OCI-LY7 (cell line): ENCODE measurements at regions not wholly inside any gene's neighbourhood (a gene's known extent, or its start where the extent isn't known, plus 50 kb on each side); places are given as distances from the start of the nearest gene placed in this dataset.

Source experiments
- BruUV-seq: library from RNA; stranded (reverse); fragments of 400-500 nt; replicated peaks from 2 replicates; lab custom pipeline; 2021; lab: Mats Ljungman, UMichigan
- CTCF ChIA-PET: fragments of 300-600 bp; sonication (Branson Sonifier 250); formaldehyde crosslinking; loops from one replicate; lab custom pipeline; 2022; ENCODE audit warnings: antibody characterized with exemption; ENCODE audit not compliant: unreplicated experiment; lab: Charles Lee
- POLR2A ChIA-PET: fragments of 300-600 bp; sonication (Branson Sonifier 250); formaldehyde crosslinking; loops from one replicate; lab custom pipeline; 2022; ENCODE audit warnings: antibody characterized with exemption; lab: Charles Lee
- DNase-seq: peaks from one replicate; pipeline ENCODE4 v3.0.0-alpha.2; 2015; ENCODE audit warnings: low spot score
- H2AFZ ChIP-seq: fragments of 200-600 bp; sonication (generic), shearing (Covaris generic); 2 replicates; pipeline ENCODE4 v1.6.1; 2014; ENCODE audit warnings: mild to moderate bottlenecking, antibody characterized with exemption, low read length, moderate library complexity
- H3K27ac ChIP-seq: fragments of 200-600 bp; sonication (generic); 2 replicates; pipeline ENCODE4 v1.5.1; 2014; ENCODE audit warnings: mixed run types, low read depth, mild to moderate bottlenecking, moderate library complexity, low read length, inconsistent platforms; ENCODE audit not compliant: poor library complexity, severe bottlenecking
- H3K36me3 ChIP-seq: fragments of 200-600 bp; sonication (generic); 2 replicates; pipeline ENCODE4 v1.6.1; 2014; ENCODE audit warnings: mild to moderate bottlenecking, antibody characterized with exemption, low read length, moderate library complexity, mixed read lengths; ENCODE audit not compliant: insufficient read depth
- H3K4me1 ChIP-seq: fragments of 200-600 bp; sonication (generic); 2 replicates; pipeline ENCODE4 v1.5.1; 2014; ENCODE audit warnings: mild to moderate bottlenecking, low read length; ENCODE audit not compliant: insufficient read depth, poor library complexity, severe bottlenecking
- H3K4me2 ChIP-seq: fragments of 200-600 bp; sonication (generic); 2 replicates; pipeline ENCODE4 v1.6.1; 2014; ENCODE audit warnings: mild to moderate bottlenecking, low read length
- H3K4me3 ChIP-seq: fragments of 200-600 bp; sonication (generic); 2 replicates; pipeline ENCODE4 v1.5.1; 2014; ENCODE audit warnings: mild to moderate bottlenecking, low read depth, low read length; ENCODE audit not compliant: poor library complexity, severe bottlenecking
- H3K79me2 ChIP-seq: fragments of 200-600 bp; sonication (generic); 2 replicates; pipeline ENCODE4 v1.6.1; 2016; ENCODE audit warnings: low read depth, mild to moderate bottlenecking, low read length, moderate library complexity, mixed read lengths; ENCODE audit not compliant: insufficient read depth
- H3K9me2 ChIP-seq: fragments of 200-600 bp; sonication (generic); 2 replicates; pipeline ENCODE4 v1.6.1; 2016; ENCODE audit warnings: mild to moderate bottlenecking, low read length, mixed read lengths; ENCODE audit not compliant: insufficient read depth
- H3K9me3 ChIP-seq: fragments of 200-600 bp; sonication (generic); 2 replicates; pipeline ENCODE4 v1.6.1; 2014; ENCODE audit warnings: mild to moderate bottlenecking, mixed run types, low read length, mixed read lengths
- H4K20me1 ChIP-seq: fragments of 200-600 bp; sonication (generic); 2 replicates; pipeline ENCODE4 v1.6.1; 2014; ENCODE audit warnings: mild to moderate bottlenecking, antibody characterized with exemption, low read length, moderate library complexity, mixed read lengths; ENCODE audit not compliant: insufficient read depth
- EZH2phosphoT487 ChIP-seq: fragments of 200-600 bp; sonication (generic); IDR thresholded peaks from 2 replicates; pipeline ENCODE4 v1.6.1; 2018; ENCODE audit warnings: low read depth, borderline replicate concordance, mild to moderate bottlenecking, mixed run types, antibody characterized with exemption, low read length, moderate library complexity, mixed read lengths
- intact Hi-C: fragments of 100-400 bp; cut with micrococcal nuclease; formaldehyde crosslinking; loops from one replicate; pipeline ENCODE4 v1.10.0; 2022; ENCODE audit not compliant: unreplicated experiment
- TF ChIP-seq, protein P1 (sequence below): fragments of 200-600 bp; sonication (generic); conservative IDR thresholded peaks from 2 replicates; pipeline ENCODE4 v1.5.1; 2014; ENCODE audit warnings: mild to moderate bottlenecking, antibody characterized with exemption, low read length, moderate library complexity, mixed read lengths

DNA sequence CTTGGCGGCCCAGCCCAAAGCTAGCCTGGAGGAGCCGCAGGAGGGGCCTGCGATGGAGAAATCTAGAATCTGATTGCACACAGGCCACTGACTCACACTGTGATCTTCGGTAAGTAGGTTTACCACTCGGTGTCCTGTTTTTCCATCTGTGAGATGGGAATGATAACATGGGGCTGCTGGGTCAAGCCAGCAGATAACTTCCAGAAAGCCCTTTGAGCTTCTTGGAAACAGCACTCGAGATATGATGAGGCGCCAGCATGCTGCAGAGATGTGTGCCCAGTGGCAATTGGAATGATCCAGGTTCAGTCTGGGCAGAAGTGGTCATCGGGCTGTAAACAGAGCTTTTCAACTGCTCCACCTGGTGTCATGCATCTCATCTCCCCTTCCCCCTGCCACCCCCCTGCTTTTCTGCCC lies 771.3 kb upstream of the TBX3 start:
- Histone ChIP-seq H4K20me1 (no peaks in the 10 kb centered on the region), H3K27ac (no peak overlapping the region), H3K4me3 (no peak overlapping the region), H3K36me3 (no peaks in the 10 kb centered on the region), H3K4me1 (no peaks in the 10 kb centered on the region), H3K4me2 (no peak overlapping the region), H3K9me2 (no peaks in the 10 kb centered on the region), H3K9me3 (no peaks in the 10 kb centered on the region), H2AFZ (no peak overlapping the region), H3K79me2 (no peaks in the 10 kb centered on the region)
- TF ChIP-seq, protein P1, sequence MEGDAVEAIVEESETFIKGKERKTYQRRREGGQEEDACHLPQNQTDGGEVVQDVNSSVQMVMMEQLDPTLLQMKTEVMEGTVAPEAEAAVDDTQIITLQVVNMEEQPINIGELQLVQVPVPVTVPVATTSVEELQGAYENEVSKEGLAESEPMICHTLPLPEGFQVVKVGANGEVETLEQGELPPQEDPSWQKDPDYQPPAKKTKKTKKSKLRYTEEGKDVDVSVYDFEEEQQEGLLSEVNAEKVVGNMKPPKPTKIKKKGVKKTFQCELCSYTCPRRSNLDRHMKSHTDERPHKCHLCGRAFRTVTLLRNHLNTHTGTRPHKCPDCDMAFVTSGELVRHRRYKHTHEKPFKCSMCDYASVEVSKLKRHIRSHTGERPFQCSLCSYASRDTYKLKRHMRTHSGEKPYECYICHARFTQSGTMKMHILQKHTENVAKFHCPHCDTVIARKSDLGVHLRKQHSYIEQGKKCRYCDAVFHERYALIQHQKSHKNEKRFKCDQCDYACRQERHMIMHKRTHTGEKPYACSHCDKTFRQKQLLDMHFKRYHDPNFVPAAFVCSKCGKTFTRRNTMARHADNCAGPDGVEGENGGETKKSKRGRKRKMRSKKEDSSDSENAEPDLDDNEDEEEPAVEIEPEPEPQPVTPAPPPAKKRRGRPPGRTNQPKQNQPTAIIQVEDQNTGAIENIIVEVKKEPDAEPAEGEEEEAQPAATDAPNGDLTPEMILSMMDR, result no peak
- no peak for TF ChIP-seq EZH2phosphoT487
- no peak for DNase-seq
- BruUV-seq, result no TSS peak
- POLR2A ChIA-PET, result interaction anchor here (0.6 to 0.7 kb wide), 2 partner anchors 142 to 1163 kb away, joined by 3 to 7 read pairs; no protein-coding TSS in a partner anchor
- CTCF ChIA-PET, result interaction anchor here (0.5 kb wide), 1 partner anchor 308 kb away, joined by 3 read pairs; no protein-coding TSS in a partner anchor
- intact Hi-C loops, result no loop called here

DNA sequence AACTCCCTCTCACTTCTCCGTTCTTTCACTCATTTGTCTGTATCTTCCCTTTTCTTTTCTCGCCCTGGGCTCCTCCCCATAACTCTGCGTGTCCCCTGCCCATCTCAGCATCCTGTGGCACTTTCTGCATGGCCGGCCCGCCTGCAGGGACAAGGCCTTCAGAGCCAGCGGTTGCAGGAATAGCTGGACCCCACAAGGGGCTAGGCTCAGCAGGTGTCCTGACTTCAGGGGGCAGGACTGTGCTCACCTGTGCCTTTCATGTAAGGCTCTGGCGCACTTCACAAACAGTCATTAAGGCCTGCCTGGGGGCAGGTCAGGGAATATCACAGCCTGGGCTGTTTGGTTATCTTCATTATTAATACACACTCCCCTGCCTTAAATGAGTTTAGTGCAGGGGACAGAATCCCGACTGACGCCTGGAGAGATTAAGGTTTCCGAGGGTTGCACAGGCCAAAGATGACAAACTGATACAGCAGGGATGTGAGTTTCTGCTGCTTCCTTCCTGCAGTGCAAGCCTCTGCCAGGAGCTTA lies 768.8 kb upstream of the TBX3 start:
- no peak overlapping the region for H3K4me3 ChIP-seq

More for the DNA sequence above, 768.8 kb upstream of the TBX3 start:
- POLR2A ChIA-PET, result no interaction called here
- CTCF ChIA-PET, result no interaction called here
- no peaks in the 10 kb centered on the region for H3K9me2 ChIP-seq
- no peaks in the 10 kb centered on the region for H3K79me2 ChIP-seq
- H2AFZ ChIP-seq, result no peak overlapping the region
- BruUV-seq, result no TSS peak
- H4K20me1 ChIP-seq, result no peaks in the 10 kb centered on the region
- TF ChIP-seq EZH2phosphoT487, result no peak
- TF ChIP-seq, protein P1, result no peak
- H3K36me3 ChIP-seq, result no peaks in the 10 kb centered on the region
- no peak overlapping the region for H3K27ac ChIP-seq
- intact Hi-C loops, result no loop called here
- H3K9me3 ChIP-seq, result no peaks in the 10 kb centered on the region
- no peak for DNase-seq
- no peaks in the 10 kb centered on the region for H3K4me1 ChIP-seq
- H3K4me2 ChIP-seq, result no peak overlapping the region
